ENCODE measurements at regions not wholly inside any gene's neighbourhood (a gene's known extent, or its start where the extent isn't known, plus 50 kb on each side); places are given as distances from the start of the nearest gene placed in this dataset.

DNA sequence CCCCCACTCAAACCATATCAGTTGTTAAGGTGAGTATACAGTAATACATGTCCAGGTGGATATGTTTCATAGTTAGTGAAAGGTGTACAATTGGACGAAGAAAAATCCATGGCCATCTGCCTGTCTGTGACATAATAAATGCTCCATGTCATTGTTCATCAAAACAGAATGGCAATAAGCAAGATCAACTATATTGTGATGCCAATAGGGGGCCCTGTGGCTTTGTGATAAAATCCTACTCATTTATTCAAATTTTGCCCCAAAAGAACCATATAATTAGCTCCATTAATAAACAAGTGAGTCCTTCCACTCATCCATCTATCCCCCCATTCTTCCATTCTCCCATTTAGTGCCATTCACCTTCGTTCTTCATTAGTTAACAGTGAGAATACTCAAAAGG lies 102.0 kb downstream of the MGST1 start:
- Histone ChIP-seq H3K27me3 (ENCODE audit: control insufficient read depth, insufficient read depth, low read length) (no peaks in the 10 kb centered on the region), H3K9me3 (ENCODE audit: control insufficient read depth in 2 of 3, insufficient read depth in 1 of 3, low read length in 3 of 3) (no peaks in the 10 kb centered on the region), H3K36me3 (ENCODE audit: control insufficient read depth in 2 of 3, insufficient read depth in 3 of 3, low read length in 3 of 3) (no peaks in the 10 kb centered on the region), H3K9ac (ENCODE audit: low read length in 3 of 3) (no peak overlapping the region), H3K27ac (ENCODE audit: low read depth in 2 of 2, low read length in 2 of 2) (no peak overlapping the region), H3K4me3 (ENCODE audit: low read length in 3 of 3) (no peak overlapping the region), H3K4me1 (ENCODE audit: control insufficient read depth in 2 of 3, insufficient read depth in 2 of 3, low read depth in 1 of 3, low read length in 3 of 3) (no peaks in the 10 kb centered on the region)
- intact Hi-C loops (cut with DNase I), result no loop called here
- FAIRE-seq (no peak), DNase-seq (no peak)
- no peak for TF ChIP-seq CTCF (IDR thresholded peaks at IDR 0.05; ENCODE audit: borderline replicate concordance, extremely low read depth, insufficient read depth)

- TF ChIP-seq CTCF (IDR thresholded peaks at IDR 0.05; ENCODE audit: borderline replicate concordance, extremely low read depth, insufficient read depth), result no peak
- Histone ChIP-seq H3K9ac (ENCODE audit: low read length in 3 of 3) (no peak overlapping the region), H3K27ac (ENCODE audit: low read depth in 2 of 2, low read length in 2 of 2) (no peak overlapping the region), H3K4me3 (ENCODE audit: low read length in 3 of 3) (no peak overlapping the region), H3K4me1 (ENCODE audit: control insufficient read depth in 2 of 3, insufficient read depth in 2 of 3, low read depth in 1 of 3, low read length in 3 of 3) (no peaks in the 10 kb centered on the region), H3K9me3 (ENCODE audit: control insufficient read depth in 2 of 3, insufficient read depth in 1 of 3, low read length in 3 of 3) (no peaks in the 10 kb centered on the region), H3K27me3 (ENCODE audit: control insufficient read depth, insufficient read depth, low read length) (no peaks in the 10 kb centered on the region), H3K36me3 (ENCODE audit: control insufficient read depth in 2 of 3, insufficient read depth in 3 of 3, low read length in 3 of 3) (no peaks in the 10 kb centered on the region)
- intact Hi-C loops (cut with DNase I), result no loop called here
- no peak for DNase-seq
- no peak for FAIRE-seq
Observed at GRCh38 chr12:16453319-16453718, 105.9 kb downstream of the MGST1 start.

GRCh38 chr12:16454481-16454880 lies 107.0 kb downstream of the MGST1 start:
- no peaks in the 10 kb centered on the region for H3K36me3 ChIP-seq (ENCODE audit: control insufficient read depth in 2 of 3, insufficient read depth in 3 of 3, low read length in 3 of 3)
- no peaks in the 10 kb centered on the region for H3K4me1 ChIP-seq (ENCODE audit: control insufficient read depth in 2 of 3, insufficient read depth in 2 of 3, low read depth in 1 of 3, low read length in 3 of 3)
- no peak for TF ChIP-seq CTCF (IDR thresholded peaks at IDR 0.05; ENCODE audit: borderline replicate concordance, extremely low read depth, insufficient read depth)
- intact Hi-C loops (cut with DNase I), result no loop called here
- H3K9ac ChIP-seq (ENCODE audit: low read length in 3 of 3), result no peak overlapping the region
- H3K9me3 ChIP-seq (ENCODE audit: control insufficient read depth in 2 of 3, insufficient read depth in 1 of 3, low read length in 3 of 3), result no peaks in the 10 kb centered on the region
- FAIRE-seq (no peak), DNase-seq (no peak)
- no peak overlapping the region for H3K27ac ChIP-seq (ENCODE audit: low read depth in 2 of 2, low read length in 2 of 2)
- H3K4me3 ChIP-seq (ENCODE audit: low read length in 3 of 3), result no peak overlapping the region
- no peaks in the 10 kb centered on the region for H3K27me3 ChIP-seq (ENCODE audit: control insufficient read depth, insufficient read depth, low read length)

DNA sequence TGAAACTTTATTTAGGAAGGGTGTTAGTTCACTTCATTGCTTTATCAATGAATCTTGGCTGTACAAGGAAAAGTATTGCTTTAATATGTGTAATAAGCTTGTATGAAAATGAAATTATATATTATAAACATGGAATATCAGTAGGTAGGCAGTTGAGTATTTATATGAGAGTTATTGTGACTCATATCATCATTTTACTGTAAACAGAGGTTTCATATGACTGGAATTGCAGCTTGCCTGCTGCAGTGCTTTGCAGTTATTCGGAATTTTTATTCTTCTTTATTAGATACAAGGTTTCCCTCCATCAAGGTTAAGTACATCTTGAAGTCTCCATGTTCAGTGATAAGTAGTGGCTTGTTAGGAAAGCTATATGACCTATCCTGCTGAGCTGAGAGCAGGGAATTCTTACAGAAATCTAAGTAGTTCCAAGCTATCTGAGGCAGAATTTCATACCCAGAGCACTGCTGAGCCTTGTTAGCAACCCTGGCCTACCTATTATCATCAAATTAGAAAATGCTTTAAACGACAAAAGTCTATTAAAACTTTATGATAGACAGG lies 111.2 kb downstream of the MGST1 start:
- no peak overlapping the region for H3K27ac ChIP-seq (ENCODE audit: low read depth in 2 of 2, low read length in 2 of 2)
- no peak for FAIRE-seq

More for the DNA sequence above, 111.2 kb downstream of the MGST1 start:
- H3K4me1 ChIP-seq (ENCODE audit: control insufficient read depth in 2 of 3, insufficient read depth in 2 of 3, low read depth in 1 of 3, low read length in 3 of 3), result no peaks in the 10 kb centered on the region
- intact Hi-C loops (cut with DNase I), result no loop called here
- DNase-seq, result no peak
- no peak overlapping the region for H3K4me3 ChIP-seq (ENCODE audit: low read length in 3 of 3)
- no peaks in the 10 kb centered on the region for H3K9me3 ChIP-seq (ENCODE audit: control insufficient read depth in 2 of 3, insufficient read depth in 1 of 3, low read length in 3 of 3)
- TF ChIP-seq CTCF (IDR thresholded peaks at IDR 0.05; ENCODE audit: borderline replicate concordance, extremely low read depth, insufficient read depth), result no peak
- no peaks in the 10 kb centered on the region for H3K36me3 ChIP-seq (ENCODE audit: control insufficient read depth in 2 of 3, insufficient read depth in 3 of 3, low read length in 3 of 3)
- H3K27me3 ChIP-seq (ENCODE audit: control insufficient read depth, insufficient read depth, low read length), result no peaks in the 10 kb centered on the region
- H3K9ac ChIP-seq (ENCODE audit: low read length in 3 of 3), result no peak overlapping the region

Measured in kidney (tissue), 13 donors.